Spleen (tissue), 11 donors: ENCODE measurements at regions not wholly inside any gene's neighbourhood (a gene's known extent, or its start where the extent isn't known, plus 50 kb on each side); places are given as distances from the start of the nearest gene placed in this dataset.

Experiments
- DNase-seq: peaks from one replicate; pipeline ENCODE4 v3.0.0-alpha.2; 2020
- H3K27ac ChIP-seq, 8 donors: fragments of 200-600 bp; sonication (generic) in 7 of 8; 1 replicate in 4 of 8; 2 replicates in 4 of 8; pipeline versions ENCODE4 v1.5.0 to v1.8.0; 2016 to 2021; ENCODE audit warnings: inconsistent platforms in 4 of 8, mild to moderate bottlenecking in 4 of 8, moderate library complexity in 1 of 8
- H3K27me3 ChIP-seq, 7 donors: fragments of 200-600 bp; sonication (generic) in 6 of 7; replicated peaks in 1 of 7; 1 replicate in 4 of 7; 2 replicates in 3 of 7; pipeline versions ENCODE4 v1.5.0 to v1.8.0; 2016 to 2021; ENCODE audit warnings: inconsistent platforms in 3 of 7, mild to moderate bottlenecking in 1 of 7
- H3K36me3 ChIP-seq, 6 donors: fragments of 200-600 bp; sonication (generic) in 5 of 6; 1 replicate in 4 of 6; 2 replicates in 2 of 6; pipeline versions ENCODE4 v1.5.0 to v1.8.0; 2016 to 2021; ENCODE audit warnings: inconsistent platforms in 2 of 6
- H3K4me1 ChIP-seq, 6 donors: fragments of 200-600 bp; sonication (generic) in 5 of 6; 1 replicate in 3 of 6; 2 replicates in 3 of 6; pipeline versions ENCODE4 v1.5.0 to v1.8.0; 2016 to 2021; ENCODE audit warnings: inconsistent platforms in 3 of 6
- H3K4me3 ChIP-seq, 8 donors: fragments of 200-600 bp; sonication (generic) in 7 of 8; 1 replicate in 4 of 8; 2 replicates in 4 of 8; pipeline versions ENCODE4 v1.5.0 to v1.8.0; 2016 to 2021; ENCODE audit warnings: inconsistent platforms in 4 of 8, mild to moderate bottlenecking in 4 of 8, moderate library complexity in 2 of 8
- H3K9me3 ChIP-seq, 8 donors: fragments of 200-600 bp; sonication (generic) in 7 of 8; 1 replicate in 4 of 8; 2 replicates in 4 of 8; pipeline versions ENCODE4 v1.5.0 to v1.8.0; 2016 to 2021; ENCODE audit warnings: inconsistent platforms in 4 of 8
- POLR2A ChIP-seq, 3 donors: fragments of 450-650 bp; IDR thresholded peaks; one replicate each; pipeline ENCODE4 v1.5.1; 2017; ENCODE audit warnings: antibody characterized with exemption in 3 of 3, mild to moderate bottlenecking in 1 of 3
- POLR2AphosphoS5 ChIP-seq, 3 donors: sonication (generic); formaldehyde crosslinking; IDR thresholded peaks; one replicate each; pipeline ENCODE4 v1.5.1; 2017; ENCODE audit warnings: antibody characterized with exemption in 3 of 3
- WGBS, 5 donors: extraction: QIAGEN DNeasy Blood & Tissue Kit in 3 of 5; methylation state at CpG; one replicate each; pipeline versions ENCODE4 v1.1.5 to v1.1.7; 2013 to 2018; 5-methylcytosine and 5-hydroxymethylcytosine counted together
- intact Hi-C: fragments of 100-400 bp; cut with DNase I; formaldehyde crosslinking; loops from one replicate; pipeline ENCODE4 v1.15.0; 2023; ENCODE audit warnings: low total_unique reads
- TF ChIP-seq, protein P1 (sequence below), 11 experiments: fragments of 200-600 bp in 7 of 11; fragments of 450-650 bp in 4 of 11; sonication (generic) in 4 of 11; IDR thresholded peaks in 8 of 11; conservative IDR thresholded peaks in 3 of 11; 1 replicate in 7 of 11; 2 replicates in 4 of 11; pipeline versions ENCODE4 v1.4.0 to v1.8.0; 2016 to 2021; ENCODE audit warnings: antibody characterized with exemption in 11 of 11, inconsistent platforms in 4 of 11, mild to moderate bottlenecking in 1 of 11
- donor health status: healthy with polysubstance abuse.
- donor health status: DM: no; HTN: no; CAD: no; lungs with moderate emphysema.
- donor health status: DM: no; HTN: no; CAD: no.
- donor health status: Bipolar disorder and iron deficiency.
- donor health status: healthy.
- donor health status: DM: no; HTN: no; CAD: no.
- donor health status: DM: yes; HTN: yes; CAD: no.

DNA sequence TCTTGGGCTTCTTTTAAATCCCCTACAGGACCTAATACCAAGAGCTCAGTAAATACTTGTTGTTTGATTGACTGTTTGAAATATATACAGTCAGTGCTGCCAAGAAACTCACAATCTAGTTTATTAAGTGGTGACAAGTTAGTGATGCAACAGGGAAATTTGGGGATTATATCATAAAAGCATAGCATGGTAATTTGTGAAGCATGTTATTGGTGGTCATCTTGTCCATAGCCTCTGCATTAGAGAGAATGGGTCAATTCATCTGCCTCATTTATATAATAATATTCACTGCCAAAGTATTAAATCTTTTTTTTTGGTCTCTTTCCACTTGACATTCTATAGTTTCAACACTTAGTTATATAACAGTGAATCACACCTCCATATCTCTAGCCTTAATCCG, 138.2 kb upstream of the SPAG17 start:
- H3K4me3 ChIP-seq = no peak overlapping the region
- WGBS, 5 donors = 0 to 87% (median 0%) methylated on average over 1 of the region's 1 CpG
- DNase-seq = no peak
- H3K36me3 ChIP-seq = no peaks in the 10 kb centered on the region
- H3K4me1 ChIP-seq = no peaks in the 10 kb centered on the region
- no peak overlapping the region for H3K27ac ChIP-seq
- TF ChIP-seq POLR2AphosphoS5 (IDR thresholded peaks at IDR 0.05) (no peak), POLR2A (IDR thresholded peaks at IDR 0.05) (no peak)
- TF ChIP-seq, protein P1, sequence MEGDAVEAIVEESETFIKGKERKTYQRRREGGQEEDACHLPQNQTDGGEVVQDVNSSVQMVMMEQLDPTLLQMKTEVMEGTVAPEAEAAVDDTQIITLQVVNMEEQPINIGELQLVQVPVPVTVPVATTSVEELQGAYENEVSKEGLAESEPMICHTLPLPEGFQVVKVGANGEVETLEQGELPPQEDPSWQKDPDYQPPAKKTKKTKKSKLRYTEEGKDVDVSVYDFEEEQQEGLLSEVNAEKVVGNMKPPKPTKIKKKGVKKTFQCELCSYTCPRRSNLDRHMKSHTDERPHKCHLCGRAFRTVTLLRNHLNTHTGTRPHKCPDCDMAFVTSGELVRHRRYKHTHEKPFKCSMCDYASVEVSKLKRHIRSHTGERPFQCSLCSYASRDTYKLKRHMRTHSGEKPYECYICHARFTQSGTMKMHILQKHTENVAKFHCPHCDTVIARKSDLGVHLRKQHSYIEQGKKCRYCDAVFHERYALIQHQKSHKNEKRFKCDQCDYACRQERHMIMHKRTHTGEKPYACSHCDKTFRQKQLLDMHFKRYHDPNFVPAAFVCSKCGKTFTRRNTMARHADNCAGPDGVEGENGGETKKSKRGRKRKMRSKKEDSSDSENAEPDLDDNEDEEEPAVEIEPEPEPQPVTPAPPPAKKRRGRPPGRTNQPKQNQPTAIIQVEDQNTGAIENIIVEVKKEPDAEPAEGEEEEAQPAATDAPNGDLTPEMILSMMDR (IDR thresholded peaks at IDR 0.05 in 8 of 11, conservative IDR thresholded peaks at IDR 0.05 in 3 of 11) = no peak
- H3K27me3 ChIP-seq = no peaks in the 10 kb centered on the region
- H3K9me3 ChIP-seq = peaks cover 0 to 1% (median 0%) of the 10 kb centered on the region in 8 donors
- intact Hi-C loops = no loop called here

GRCh38 chr1:118322331-118322730, 137.3 kb upstream of the SPAG17 start:
- DNase-seq = no peak

GRCh38 chr1:118321840-118322239, 136.8 kb upstream of the SPAG17 start:
- TF ChIP-seq, protein P1 (IDR thresholded peaks at IDR 0.05 in 8 of 11, conservative IDR thresholded peaks at IDR 0.05 in 3 of 11) = no peak
- TF ChIP-seq POLR2AphosphoS5 (IDR thresholded peaks at IDR 0.05) (no peak), POLR2A (IDR thresholded peaks at IDR 0.05) (no peak)
- no peak overlapping the region for H3K27ac ChIP-seq
- no peak for DNase-seq
- H3K36me3 ChIP-seq = no peaks in the 10 kb centered on the region
- WGBS, 5 donors = 55 to 74% (median 67%) methylated on average over 6 of the region's 6 CpGs
- H3K9me3 ChIP-seq = peaks cover 0 to 4% (median 0%) of the 10 kb centered on the region in 8 donors
- intact Hi-C loops = no loop called here
- no peaks in the 10 kb centered on the region for H3K27me3 ChIP-seq
- no peak overlapping the region for H3K4me3 ChIP-seq
- H3K4me1 ChIP-seq = no peaks in the 10 kb centered on the region

More at GRCh38 chr1:118322331-118322730, 137.3 kb upstream of the SPAG17 start:
- H3K9me3 ChIP-seq = peaks cover 0 to 4% (median 0%) of the 10 kb centered on the region in 8 donors
- H3K4me1 ChIP-seq = no peaks in the 10 kb centered on the region
- no peaks in the 10 kb centered on the region for H3K27me3 ChIP-seq
- no peak overlapping the region for H3K27ac ChIP-seq
- no peaks in the 10 kb centered on the region for H3K36me3 ChIP-seq
- TF ChIP-seq POLR2AphosphoS5 (IDR thresholded peaks at IDR 0.05) (no peak), POLR2A (IDR thresholded peaks at IDR 0.05) (no peak)
- TF ChIP-seq, protein P1 (IDR thresholded peaks at IDR 0.05 in 8 of 11, conservative IDR thresholded peaks at IDR 0.05 in 3 of 11) = no peak
- H3K4me3 ChIP-seq = no peak overlapping the region
- WGBS, 5 donors = 63 to 75% (median 69%) methylated on average over 3 of the region's 3 CpGs
- intact Hi-C loops = no loop called here

- TF ChIP-seq POLR2AphosphoS5 (IDR thresholded peaks at IDR 0.05) (no peak), POLR2A (IDR thresholded peaks at IDR 0.05) (no peak)
- TF ChIP-seq, protein P1 (IDR thresholded peaks at IDR 0.05 in 8 of 11, conservative IDR thresholded peaks at IDR 0.05 in 3 of 11) = no peak
- 83 to 88% (median 85%) methylated on average over 6 of the region's 6 CpGs for WGBS, 5 donors
- Histone ChIP-seq H3K9me3 (peaks cover 0 to 4% (median 0%) of the 10 kb centered on the region in 8 donors), H3K4me1 (no peaks in the 10 kb centered on the region), H3K36me3 (no peaks in the 10 kb centered on the region), H3K27me3 (no peaks in the 10 kb centered on the region), H3K4me3 (no peak overlapping the region), H3K27ac (no peak overlapping the region)
- intact Hi-C loops = no loop called here
- no peak for DNase-seq
Observed at GRCh38 chr1:118317842-118318614, 133.0 kb upstream of the SPAG17 start.
